ENCODE measurements at regions not wholly inside any gene's neighbourhood (a gene's known extent, or its start where the extent isn't known, plus 50 kb on each side); places are given as distances from the start of the nearest gene placed in this dataset.
"Not testable (repeated sequence)": the region's sequence is repeated elsewhere in the genome, so short reads cannot be mapped to it uniquely, and the experiment has no call there.

GRCh38 chr2:42999856-43000241, 207.5 kb upstream of the HAAO start:
- H3K9ac ChIP-seq (ENCODE audit: low read depth in 1 of 2, low read length in 2 of 2) = no peak overlapping the region
- no peak overlapping the region for H3K4me3 ChIP-seq (ENCODE audit: low read depth in 1 of 2, low read length in 2 of 2)
- H3K27me3 ChIP-seq (ENCODE audit: control insufficient read depth in 1 of 2, insufficient read depth in 2 of 2, low read length in 2 of 2) = no peaks in the 10 kb centered on the region
- H3K9me3 ChIP-seq (ENCODE audit: control insufficient read depth in 1 of 2, low read length in 2 of 2) = peaks cover 0 to 3% of the 10 kb centered on the region in 2 donors
- no peaks in the 10 kb centered on the region for H3K36me3 ChIP-seq (ENCODE audit: control insufficient read depth in 1 of 2, insufficient read depth in 2 of 2, low read length in 2 of 2)
- peaks cover 34 to 46% of the 10 kb centered on the region in 2 donors for H3K4me1 ChIP-seq (ENCODE audit: control insufficient read depth in 1 of 2, insufficient read depth in 2 of 2, low read length in 2 of 2)
- no peak overlapping the region for H3K27ac ChIP-seq (ENCODE audit: low read depth, low read length)

DNA sequence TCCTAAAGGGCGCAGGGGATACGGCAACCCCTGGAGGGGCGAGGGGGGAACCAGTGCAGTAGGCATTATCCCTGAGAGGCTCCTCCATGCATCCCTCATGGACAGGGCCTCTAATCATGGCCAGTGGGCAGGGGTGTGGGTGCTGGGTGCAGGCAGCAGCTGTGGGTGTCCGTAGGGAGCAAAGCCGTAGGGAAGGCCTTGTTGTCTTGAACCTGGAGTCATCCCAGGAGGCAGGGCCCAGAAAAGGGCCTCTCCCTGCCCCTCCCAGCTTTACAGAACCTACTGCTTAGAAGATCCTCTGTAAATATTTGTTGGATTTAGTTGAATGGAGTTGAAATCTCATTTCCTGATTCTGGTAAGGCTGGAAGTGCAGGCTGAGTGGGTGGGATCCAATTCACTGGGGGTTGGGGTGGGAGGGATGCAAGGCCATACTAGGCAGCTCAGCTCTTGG, 207.0 kb upstream of the HAAO start:
- H3K9ac ChIP-seq (ENCODE audit: low read depth in 1 of 2, low read length in 2 of 2) = no peak overlapping the region

DNA sequence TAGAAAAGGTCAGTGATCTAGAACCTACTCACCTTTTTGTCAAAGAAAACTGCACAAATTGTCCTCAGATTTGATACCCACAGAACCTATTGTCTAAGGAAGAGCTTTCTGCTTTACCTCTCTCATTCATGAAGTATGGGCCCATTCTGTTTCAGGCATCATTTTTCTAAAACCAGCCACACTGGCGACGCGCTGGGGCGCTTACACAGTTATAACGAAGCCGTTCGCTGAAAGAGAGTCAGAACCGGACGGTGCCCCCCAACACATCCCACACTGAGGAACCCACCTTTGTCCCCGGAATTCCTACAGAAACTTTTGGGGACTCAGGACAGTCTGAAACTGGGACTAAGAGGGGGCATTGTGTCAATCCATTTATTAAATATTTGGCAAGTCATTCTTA, 206.3 kb upstream of the HAAO start:
- H3K27me3 ChIP-seq (ENCODE audit: control insufficient read depth in 1 of 2, insufficient read depth in 2 of 2, low read length in 2 of 2) = no peaks in the 10 kb centered on the region
- no peak overlapping the region for H3K4me3 ChIP-seq (ENCODE audit: low read depth in 1 of 2, low read length in 2 of 2)
- peaks cover 0 to 3% of the 10 kb centered on the region in 2 donors for H3K9me3 ChIP-seq (ENCODE audit: control insufficient read depth in 1 of 2, low read length in 2 of 2)
- no peaks in the 10 kb centered on the region for H3K36me3 ChIP-seq (ENCODE audit: control insufficient read depth in 1 of 2, insufficient read depth in 2 of 2, low read length in 2 of 2)
- H3K9ac ChIP-seq (ENCODE audit: low read depth in 1 of 2, low read length in 2 of 2) = no peak overlapping the region
- H3K27ac ChIP-seq (ENCODE audit: low read depth, low read length) = no peak overlapping the region
- H3K4me1 ChIP-seq (ENCODE audit: control insufficient read depth in 1 of 2, insufficient read depth in 2 of 2, low read length in 2 of 2) = peaks cover 25 to 36% of the 10 kb centered on the region in 2 donors

More for the DNA sequence above, 207.0 kb upstream of the HAAO start:
- Histone ChIP-seq H3K9me3 (ENCODE audit: control insufficient read depth in 1 of 2, low read length in 2 of 2) (peaks cover 0 to 3% of the 10 kb centered on the region in 2 donors), H3K4me3 (ENCODE audit: low read depth in 1 of 2, low read length in 2 of 2) (no peak overlapping the region), H3K27me3 (ENCODE audit: control insufficient read depth in 1 of 2, insufficient read depth in 2 of 2, low read length in 2 of 2) (no peaks in the 10 kb centered on the region), H3K36me3 (ENCODE audit: control insufficient read depth in 1 of 2, insufficient read depth in 2 of 2, low read length in 2 of 2) (no peaks in the 10 kb centered on the region), H3K27ac (ENCODE audit: low read depth, low read length) (no peak overlapping the region), H3K4me1 (ENCODE audit: control insufficient read depth in 1 of 2, insufficient read depth in 2 of 2, low read length in 2 of 2) (peaks cover 30 to 41% of the 10 kb centered on the region in 2 donors)

- Histone ChIP-seq H3K4me3 (ENCODE audit: low read depth in 1 of 2, low read length in 2 of 2) (no peak overlapping the region), H3K27me3 (ENCODE audit: control insufficient read depth in 1 of 2, insufficient read depth in 2 of 2, low read length in 2 of 2) (no peaks in the 10 kb centered on the region), H3K4me1 (ENCODE audit: control insufficient read depth in 1 of 2, insufficient read depth in 2 of 2, low read length in 2 of 2) (peaks cover 17 to 18% of the 10 kb centered on the region in 2 donors), H3K9me3 (ENCODE audit: control insufficient read depth in 1 of 2, low read length in 2 of 2) (peaks cover 0 to 3% of the 10 kb centered on the region in 2 donors), H3K9ac (ENCODE audit: low read depth in 1 of 2, low read length in 2 of 2) (no peak overlapping the region), H3K36me3 (ENCODE audit: control insufficient read depth in 1 of 2, insufficient read depth in 2 of 2, low read length in 2 of 2) (no peaks in the 10 kb centered on the region), H3K27ac (ENCODE audit: low read depth, low read length) (no peak overlapping the region)
Measured at GRCh38 chr2:42996528-42996927, 204.1 kb upstream of the HAAO start.

- H3K9me3 ChIP-seq (ENCODE audit: control insufficient read depth in 1 of 2, low read length in 2 of 2) = peaks cover 0 to 3% of the 10 kb centered on the region in 2 donors
- H3K4me3 ChIP-seq (ENCODE audit: low read depth in 1 of 2, low read length in 2 of 2) = no peak overlapping the region
- no peaks in the 10 kb centered on the region for H3K36me3 ChIP-seq (ENCODE audit: control insufficient read depth in 1 of 2, insufficient read depth in 2 of 2, low read length in 2 of 2)
- no peak overlapping the region for H3K9ac ChIP-seq (ENCODE audit: low read depth in 1 of 2, low read length in 2 of 2)
- no peak overlapping the region for H3K27ac ChIP-seq (ENCODE audit: low read depth, low read length)
- H3K4me1 ChIP-seq (ENCODE audit: control insufficient read depth in 1 of 2, insufficient read depth in 2 of 2, low read length in 2 of 2) = peaks cover 17% of the 10 kb centered on the region in 2 donors
- no peaks in the 10 kb centered on the region for H3K27me3 ChIP-seq (ENCODE audit: control insufficient read depth in 1 of 2, insufficient read depth in 2 of 2, low read length in 2 of 2)
Measured at GRCh38 chr2:42995752-42996422, 203.5 kb upstream of the HAAO start.

DNA sequence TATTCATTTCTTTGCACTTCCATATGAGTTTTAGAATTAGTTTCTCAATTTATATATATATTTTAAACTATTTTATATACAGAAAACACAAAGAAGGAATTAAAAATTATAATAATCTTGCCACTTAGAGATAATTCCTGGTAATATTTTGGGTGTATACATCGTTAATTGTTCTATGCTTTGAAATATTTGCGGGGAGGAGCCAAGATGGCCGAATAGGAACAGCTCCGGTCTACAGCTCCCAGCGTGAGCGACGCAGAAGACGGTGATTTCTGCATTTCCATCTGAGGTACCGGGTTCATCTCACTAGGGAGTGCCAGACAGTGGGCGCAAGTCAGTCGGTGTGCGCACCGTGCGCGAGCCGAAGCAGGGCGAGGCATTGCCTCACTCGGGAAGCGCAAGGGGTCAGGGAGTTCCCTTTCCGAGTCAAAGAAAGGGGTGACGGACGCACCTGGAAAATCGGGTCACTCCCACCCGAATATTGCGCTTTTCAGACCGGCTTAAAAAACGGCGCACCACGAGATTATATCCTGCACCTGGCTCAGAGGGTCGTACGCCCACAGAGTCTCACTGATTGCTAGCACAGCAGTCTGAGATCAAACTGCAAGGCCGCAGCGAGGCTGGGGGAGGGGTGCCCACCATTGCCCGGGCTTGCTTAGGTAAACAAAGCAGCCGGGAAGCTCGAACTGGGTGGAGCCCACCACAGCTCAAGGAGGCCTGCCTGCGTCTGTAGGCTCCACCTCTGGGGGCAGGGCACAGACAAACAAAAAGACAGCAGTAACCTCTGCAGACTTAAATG, 197.1 kb upstream of the HAAO start:
- not testable (repeated sequence) for H3K9me3 ChIP-seq (ENCODE audit: control insufficient read depth in 1 of 2, low read length in 2 of 2); H3K9ac ChIP-seq (ENCODE audit: low read depth in 1 of 2, low read length in 2 of 2); H3K4me3 ChIP-seq (ENCODE audit: low read depth in 1 of 2, low read length in 2 of 2); H3K27ac ChIP-seq (ENCODE audit: low read depth, low read length); H3K27me3 ChIP-seq (ENCODE audit: control insufficient read depth in 1 of 2, insufficient read depth in 2 of 2, low read length in 2 of 2); H3K36me3 ChIP-seq (ENCODE audit: control insufficient read depth in 1 of 2, insufficient read depth in 2 of 2, low read length in 2 of 2)
- peaks cover 0 to 16% of the 10 kb centered on the region in 2 donors for H3K4me1 ChIP-seq (ENCODE audit: control insufficient read depth in 1 of 2, insufficient read depth in 2 of 2, low read length in 2 of 2)

DNA sequence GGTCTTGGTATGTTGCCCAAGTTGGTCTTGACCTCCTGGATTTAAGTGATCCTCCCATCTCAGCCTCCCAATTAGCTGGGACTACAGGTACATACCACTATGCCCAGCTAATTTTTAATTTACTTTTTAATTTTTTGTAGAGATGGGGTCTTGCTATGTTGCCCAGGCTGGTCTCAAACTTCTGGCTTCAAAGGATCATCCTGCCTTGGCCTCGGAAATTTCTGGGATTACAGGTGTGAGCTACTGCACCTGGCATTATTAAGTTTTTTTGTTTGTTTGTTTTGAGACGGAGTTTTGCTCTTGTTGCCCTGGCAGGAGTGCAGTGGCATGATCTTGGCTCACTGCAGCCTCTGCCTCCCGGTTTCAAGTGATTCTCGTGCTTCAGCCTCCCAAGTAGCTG, 195.7 kb upstream of the HAAO start:
- not testable (repeated sequence) for H3K4me3 ChIP-seq (ENCODE audit: low read depth in 1 of 2, low read length in 2 of 2); H3K27me3 ChIP-seq (ENCODE audit: control insufficient read depth in 1 of 2, insufficient read depth in 2 of 2, low read length in 2 of 2); H3K36me3 ChIP-seq (ENCODE audit: control insufficient read depth in 1 of 2, insufficient read depth in 2 of 2, low read length in 2 of 2); H3K9me3 ChIP-seq (ENCODE audit: control insufficient read depth in 1 of 2, low read length in 2 of 2); H3K27ac ChIP-seq (ENCODE audit: low read depth, low read length); H3K9ac ChIP-seq (ENCODE audit: low read depth in 1 of 2, low read length in 2 of 2)
- H3K4me1 ChIP-seq (ENCODE audit: control insufficient read depth in 1 of 2, insufficient read depth in 2 of 2, low read length in 2 of 2) = peaks cover 0 to 20% of the 10 kb centered on the region in 2 donors

- no peaks in the 10 kb centered on the region for H3K27me3 ChIP-seq (ENCODE audit: control insufficient read depth in 1 of 2, insufficient read depth in 2 of 2, low read length in 2 of 2)
- no peak overlapping the region for H3K9ac ChIP-seq (ENCODE audit: low read depth in 1 of 2, low read length in 2 of 2)
- H3K4me3 ChIP-seq (ENCODE audit: low read depth in 1 of 2, low read length in 2 of 2) = no peak overlapping the region
- no peak overlapping the region for H3K27ac ChIP-seq (ENCODE audit: low read depth, low read length)
- no peaks in the 10 kb centered on the region for H3K9me3 ChIP-seq (ENCODE audit: control insufficient read depth in 1 of 2, low read length in 2 of 2)
- H3K36me3 ChIP-seq (ENCODE audit: control insufficient read depth in 1 of 2, insufficient read depth in 2 of 2, low read length in 2 of 2) = no peaks in the 10 kb centered on the region
- H3K4me1 ChIP-seq (ENCODE audit: control insufficient read depth in 1 of 2, insufficient read depth in 2 of 2, low read length in 2 of 2) = peaks cover 0 to 20% of the 10 kb centered on the region in 2 donors
Measured at GRCh38 chr2:42987112-42987922, 194.9 kb upstream of the HAAO start.

- no peaks in the 10 kb centered on the region for H3K27me3 ChIP-seq (ENCODE audit: control insufficient read depth in 1 of 2, insufficient read depth in 2 of 2, low read length in 2 of 2)
- H3K9ac ChIP-seq (ENCODE audit: low read depth in 1 of 2, low read length in 2 of 2) = no peak overlapping the region
- no peaks in the 10 kb centered on the region for H3K36me3 ChIP-seq (ENCODE audit: control insufficient read depth in 1 of 2, insufficient read depth in 2 of 2, low read length in 2 of 2)
- H3K4me1 ChIP-seq (ENCODE audit: control insufficient read depth in 1 of 2, insufficient read depth in 2 of 2, low read length in 2 of 2) = peaks cover 8 to 33% of the 10 kb centered on the region in 2 donors
- H3K4me3 ChIP-seq (ENCODE audit: low read depth in 1 of 2, low read length in 2 of 2) = no peak overlapping the region
- H3K9me3 ChIP-seq (ENCODE audit: control insufficient read depth in 1 of 2, low read length in 2 of 2) = no peaks in the 10 kb centered on the region
- no peak overlapping the region for H3K27ac ChIP-seq (ENCODE audit: low read depth, low read length)
Measured at GRCh38 chr2:42984617-42985016, 192.2 kb upstream of the HAAO start.

DNA sequence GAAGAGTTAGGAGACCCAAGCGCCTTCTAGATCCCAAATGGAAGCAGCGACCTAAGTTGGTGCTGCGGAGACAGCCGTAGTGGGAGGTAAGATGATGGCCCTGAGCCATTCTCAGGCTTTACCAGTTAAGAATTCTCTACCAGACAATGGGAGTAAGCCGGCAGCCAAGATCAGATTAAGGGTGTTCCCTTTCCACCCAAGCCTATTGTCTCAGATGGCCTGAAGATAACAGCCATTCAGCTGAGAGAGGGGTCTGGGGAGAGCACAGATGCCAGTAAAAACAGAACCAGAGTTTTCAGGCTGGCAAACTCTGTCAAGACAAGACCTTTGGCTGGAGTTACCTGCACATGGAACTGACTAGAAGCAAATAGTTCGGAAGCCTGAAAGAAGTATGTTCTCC, 191.7 kb upstream of the HAAO start:
- no peak overlapping the region for H3K9ac ChIP-seq (ENCODE audit: low read depth in 1 of 2, low read length in 2 of 2)

More for the DNA sequence above, 191.7 kb upstream of the HAAO start:
- H3K27me3 ChIP-seq (ENCODE audit: control insufficient read depth in 1 of 2, insufficient read depth in 2 of 2, low read length in 2 of 2) = no peaks in the 10 kb centered on the region
- no peaks in the 10 kb centered on the region for H3K9me3 ChIP-seq (ENCODE audit: control insufficient read depth in 1 of 2, low read length in 2 of 2)
- no peak overlapping the region for H3K27ac ChIP-seq (ENCODE audit: low read depth, low read length)
- H3K4me3 ChIP-seq (ENCODE audit: low read depth in 1 of 2, low read length in 2 of 2) = no peak overlapping the region
- no peaks in the 10 kb centered on the region for H3K36me3 ChIP-seq (ENCODE audit: control insufficient read depth in 1 of 2, insufficient read depth in 2 of 2, low read length in 2 of 2)
- peaks cover 13 to 38% of the 10 kb centered on the region in 2 donors for H3K4me1 ChIP-seq (ENCODE audit: control insufficient read depth in 1 of 2, insufficient read depth in 2 of 2, low read length in 2 of 2)
